Omental fat pad (tissue), 3 donors: ENCODE measurements at regions not wholly inside any gene's neighbourhood (a gene's known extent, or its start where the extent isn't known, plus 50 kb on each side); places are given as distances from the start of the nearest gene placed in this dataset.

ENCODE experiments used
- ATAC-seq: fragments of 150-250 bp; one replicate; pipeline ENCODE4 v1.9.1; 2016; ENCODE audit warnings: mild to moderate bottlenecking, moderate library complexity; ENCODE audit not compliant: low FRiP score
- DNase-seq: peaks from one replicate; pipeline ENCODE4 v3.0.0-alpha.2; 2019; ENCODE audit warnings: low spot score
- CTCF ChIP-seq, 3 donors: fragments of 450-650 bp; IDR thresholded peaks; one replicate each; pipeline ENCODE4 v1.5.1; 2016 to 2017; ENCODE audit warnings: antibody characterized with exemption in 3 of 3, mild to moderate bottlenecking in 3 of 3, moderate library complexity in 2 of 3

- DNase-seq (peak; percentile 43), ATAC-seq (peak; percentile 72)
- TF ChIP-seq CTCF (IDR thresholded peaks at IDR 0.05), result no peak
These were observed 82.9 kb upstream of the FOXP4 start for GRCh38 chr6:41463062-41463930.

GRCh38 chr6:41464019-41464418, 82.2 kb upstream of the FOXP4 start:
- no peak for ATAC-seq
- no peak for DNase-seq
- TF ChIP-seq CTCF (IDR thresholded peaks at IDR 0.05), result no peak

- ATAC-seq (no peak), DNase-seq (no peak)
- TF ChIP-seq CTCF (IDR thresholded peaks at IDR 0.05), result no peak
These were observed 81.7 kb upstream of the FOXP4 start for GRCh38 chr6:41464481-41464880.

- DNase-seq (no peak), ATAC-seq (no peak)
- no peak for TF ChIP-seq CTCF (IDR thresholded peaks at IDR 0.05)
These were observed 79.7 kb upstream of the FOXP4 start for GRCh38 chr6:41466437-41466990.

- TF ChIP-seq CTCF (IDR thresholded peaks at IDR 0.05), result no peak
- ATAC-seq (no peak), DNase-seq (no peak)
These were observed 79.1 kb upstream of the FOXP4 start for GRCh38 chr6:41467061-41467460.

GRCh38 chr6:41467627-41468404, 78.4 kb upstream of the FOXP4 start:
- TF ChIP-seq CTCF (IDR thresholded peaks at IDR 0.05), result no peak
- ATAC-seq, result no peak
- no peak for DNase-seq
